ENCODE measurements at regions not wholly inside any gene's neighbourhood (a gene's known extent, or its start where the extent isn't known, plus 50 kb on each side); places are given as distances from the start of the nearest gene placed in this dataset.

DNA sequence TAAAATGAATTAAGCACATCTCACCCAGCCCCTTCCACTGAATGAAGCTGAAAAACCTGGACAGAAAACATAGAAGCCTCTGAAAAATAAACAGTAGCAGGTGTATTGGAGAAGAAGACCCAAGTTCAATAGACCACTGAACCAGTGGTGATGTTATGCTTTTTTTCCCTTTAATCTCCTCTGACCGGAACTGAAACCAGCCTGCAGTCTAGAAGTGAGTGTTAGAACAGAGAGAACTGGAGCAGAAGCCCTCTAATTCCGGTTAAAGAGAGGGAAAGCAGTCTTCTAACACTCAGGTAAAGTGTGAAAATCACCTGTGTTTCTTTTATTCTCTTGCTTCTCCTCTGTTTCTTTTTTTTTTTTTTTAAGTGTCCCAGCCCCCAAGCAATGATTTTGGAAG lies 83.5 kb upstream of the CCL21 start:
- H3K9me3 ChIP-seq (ENCODE audit: low read length) = no peaks in the 10 kb centered on the region
- H3K27me3 ChIP-seq (ENCODE audit: low read length) = peaks cover 38% of the 10 kb centered on the region
- H3K4me2 ChIP-seq (ENCODE audit: low read length) = no peak overlapping the region
- H4K20me1 ChIP-seq (ENCODE audit: low read length) = no peaks in the 10 kb centered on the region
- no peaks in the 10 kb centered on the region for H3K36me3 ChIP-seq (ENCODE audit: low read depth, low read length)
- H3K27ac ChIP-seq (ENCODE audit: low read length) = no peak overlapping the region
- H3K4me3 ChIP-seq (ENCODE audit: low read length) = no peak overlapping the region
- H3K79me2 ChIP-seq (ENCODE audit: low read length) = no peaks in the 10 kb centered on the region
- POLR2A ChIA-PET (ENCODE audit: unreplicated experiment) = no interaction called here
- CTCF ChIA-PET = no interaction called here
- TF ChIP-seq, protein P1, sequence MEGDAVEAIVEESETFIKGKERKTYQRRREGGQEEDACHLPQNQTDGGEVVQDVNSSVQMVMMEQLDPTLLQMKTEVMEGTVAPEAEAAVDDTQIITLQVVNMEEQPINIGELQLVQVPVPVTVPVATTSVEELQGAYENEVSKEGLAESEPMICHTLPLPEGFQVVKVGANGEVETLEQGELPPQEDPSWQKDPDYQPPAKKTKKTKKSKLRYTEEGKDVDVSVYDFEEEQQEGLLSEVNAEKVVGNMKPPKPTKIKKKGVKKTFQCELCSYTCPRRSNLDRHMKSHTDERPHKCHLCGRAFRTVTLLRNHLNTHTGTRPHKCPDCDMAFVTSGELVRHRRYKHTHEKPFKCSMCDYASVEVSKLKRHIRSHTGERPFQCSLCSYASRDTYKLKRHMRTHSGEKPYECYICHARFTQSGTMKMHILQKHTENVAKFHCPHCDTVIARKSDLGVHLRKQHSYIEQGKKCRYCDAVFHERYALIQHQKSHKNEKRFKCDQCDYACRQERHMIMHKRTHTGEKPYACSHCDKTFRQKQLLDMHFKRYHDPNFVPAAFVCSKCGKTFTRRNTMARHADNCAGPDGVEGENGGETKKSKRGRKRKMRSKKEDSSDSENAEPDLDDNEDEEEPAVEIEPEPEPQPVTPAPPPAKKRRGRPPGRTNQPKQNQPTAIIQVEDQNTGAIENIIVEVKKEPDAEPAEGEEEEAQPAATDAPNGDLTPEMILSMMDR (conservative IDR thresholded peaks at IDR 0.05; ENCODE audit: low read depth, low read length) = no peak
- TF ChIP-seq EZH2 (IDR thresholded peaks at IDR 0.05; ENCODE audit: low read length, unreplicated experiment) (no peak), EZH2phosphoT487 (IDR thresholded peaks at IDR 0.05; ENCODE audit: borderline replicate concordance, low read length) (no peak)
- BruUV-seq (replicated peaks) = no TSS peak
- no peak overlapping the region for H2AFZ ChIP-seq (ENCODE audit: low read length)
- ATAC-seq = no peak
- H3K9ac ChIP-seq (ENCODE audit: low read length) = no peak overlapping the region
- no peaks in the 10 kb centered on the region for H3F3A ChIP-seq (ENCODE audit: low read length, unreplicated experiment)
- no peak for DNase-seq
- intact Hi-C loops (cut with micrococcal nuclease) = no loop called here
- H3K4me1 ChIP-seq (ENCODE audit: insufficient read depth, low read length) = no peaks in the 10 kb centered on the region
- no peaks in the 10 kb centered on the region for H3K9me2 ChIP-seq (replicated peaks; ENCODE audit: low read length)

DNA sequence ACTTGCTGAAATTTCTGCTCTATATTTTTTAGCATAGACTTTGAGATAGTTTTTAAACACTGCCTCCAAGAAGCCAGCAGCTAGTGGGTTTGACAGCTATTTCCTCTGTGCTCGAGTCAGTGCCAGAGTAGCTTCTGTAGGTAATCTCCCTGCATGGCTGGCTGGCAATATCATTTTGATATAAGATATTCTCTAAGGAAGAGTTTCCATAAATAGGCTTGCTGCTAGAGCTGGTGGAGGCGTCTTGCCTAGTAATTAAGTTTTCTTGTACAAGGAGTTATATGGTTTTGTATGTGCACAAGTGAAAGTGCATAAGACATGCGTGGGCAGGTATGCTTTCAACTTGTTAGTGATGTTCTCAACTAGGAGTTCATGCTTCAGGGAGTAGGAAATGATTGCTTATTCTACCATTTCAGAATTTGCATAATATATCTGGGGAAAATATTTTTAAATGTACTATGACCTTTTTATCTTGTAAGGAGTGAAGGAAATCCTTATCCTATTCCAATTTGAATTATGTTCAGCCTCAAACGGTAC lies 74.1 kb upstream of the CCL21 start:
- intact Hi-C loops (cut with micrococcal nuclease) = no loop called here
- Histone ChIP-seq H2AFZ (ENCODE audit: low read length) (no peak overlapping the region), H4K20me1 (ENCODE audit: low read length) (no peaks in the 10 kb centered on the region), H3K27me3 (ENCODE audit: low read length) (peaks cover 67% of the 10 kb centered on the region), H3K36me3 (ENCODE audit: low read depth, low read length) (no peaks in the 10 kb centered on the region), H3K27ac (ENCODE audit: low read length) (no peak overlapping the region), H3K9ac (ENCODE audit: low read length) (no peak overlapping the region), H3K4me2 (ENCODE audit: low read length) (no peak overlapping the region), H3K79me2 (ENCODE audit: low read length) (no peaks in the 10 kb centered on the region), H3K4me3 (ENCODE audit: low read length) (no peak overlapping the region), H3F3A (ENCODE audit: low read length, unreplicated experiment) (no peaks in the 10 kb centered on the region), H3K4me1 (ENCODE audit: insufficient read depth, low read length) (no peaks in the 10 kb centered on the region), H3K9me2 (replicated peaks; ENCODE audit: low read length) (no peaks in the 10 kb centered on the region), H3K9me3 (ENCODE audit: low read length) (no peaks in the 10 kb centered on the region)
- ChIA-PET CTCF (no interaction called here), POLR2A (ENCODE audit: unreplicated experiment) (no interaction called here)
- DNase-seq (no peak), ATAC-seq (no peak)
- no peak for TF ChIP-seq EZH2phosphoT487 (IDR thresholded peaks at IDR 0.05; ENCODE audit: borderline replicate concordance, low read length)
- no peak for TF ChIP-seq EZH2 (IDR thresholded peaks at IDR 0.05; ENCODE audit: low read length, unreplicated experiment)
- TF ChIP-seq, protein P1 (conservative IDR thresholded peaks at IDR 0.05; ENCODE audit: low read depth, low read length) = no peak
- BruUV-seq (replicated peaks) = no TSS peak

- Histone ChIP-seq H4K20me1 (ENCODE audit: low read length) (no peaks in the 10 kb centered on the region), H3K9me2 (replicated peaks; ENCODE audit: low read length) (no peaks in the 10 kb centered on the region), H3K9ac (ENCODE audit: low read length) (no peak overlapping the region), H2AFZ (ENCODE audit: low read length) (no peak overlapping the region), H3K9me3 (ENCODE audit: low read length) (no peaks in the 10 kb centered on the region), H3K4me3 (ENCODE audit: low read length) (no peak overlapping the region), H3K4me2 (ENCODE audit: low read length) (no peak overlapping the region), H3F3A (ENCODE audit: low read length, unreplicated experiment) (no peaks in the 10 kb centered on the region), H3K36me3 (ENCODE audit: low read depth, low read length) (no peaks in the 10 kb centered on the region), H3K79me2 (ENCODE audit: low read length) (no peaks in the 10 kb centered on the region), H3K4me1 (ENCODE audit: insufficient read depth, low read length) (no peaks in the 10 kb centered on the region), H3K27ac (ENCODE audit: low read length) (no peak overlapping the region), H3K27me3 (ENCODE audit: low read length) (peaks cover 75% of the 10 kb centered on the region)
- ChIA-PET POLR2A (ENCODE audit: unreplicated experiment) (interaction anchor here (0.6 kb wide), 1 partner anchor 213 kb away, joined by 4 read pairs; no protein-coding TSS in a partner anchor), CTCF (no interaction called here)
- ATAC-seq = no peak
- no TSS peak for BruUV-seq (replicated peaks)
- TF ChIP-seq, protein P1 (conservative IDR thresholded peaks at IDR 0.05; ENCODE audit: low read depth, low read length) = no peak
- TF ChIP-seq EZH2 (IDR thresholded peaks at IDR 0.05; ENCODE audit: low read length, unreplicated experiment) = no peak
- TF ChIP-seq EZH2phosphoT487 (IDR thresholded peaks at IDR 0.05; ENCODE audit: borderline replicate concordance, low read length) = no peak
- DNase-seq = no peak
- intact Hi-C loops (cut with micrococcal nuclease) = no loop called here
These were observed 72.4 kb upstream of the CCL21 start for GRCh38 chr9:34782372-34782771.

All from PC-3 (cell line).